ENCODE measurements at regions not wholly inside any gene's neighbourhood (a gene's known extent, or its start where the extent isn't known, plus 50 kb on each side); places are given as distances from the start of the nearest gene placed in this dataset.

- H3K23ac ChIP-seq (ENCODE audit: low read depth, low read length), result no peak overlapping the region
- H3K4me2 ChIP-seq (ENCODE audit: low read depth, low read length), result no peak overlapping the region
- ATAC-seq (ENCODE audit: low read depth) (no peak), DNase-seq (no peak)
- no peak overlapping the region for H3K14ac ChIP-seq (replicated peaks; ENCODE audit: low read depth, low read length)
- H3K4me1 ChIP-seq (ENCODE audit: control insufficient read depth, insufficient read depth, low read length), result no peaks in the 10 kb centered on the region
- H4K5ac ChIP-seq (ENCODE audit: low read depth, low read length), result no peak overlapping the region
- dilution Hi-C loops (cut with HindIII; ENCODE audit: low sequenced_read_pairs, unreplicated experiment), result no loop called here
- H3K27me3 ChIP-seq (ENCODE audit: control insufficient read depth, insufficient read depth, low read length), result no peaks in the 10 kb centered on the region
- H2BK15ac ChIP-seq (ENCODE audit: low read depth, low read length), result no peak overlapping the region
- no peak overlapping the region for H3K9ac ChIP-seq (ENCODE audit: low read depth, low read length)
- H3K27ac ChIP-seq (ENCODE audit: insufficient read depth, low read length), result no peak overlapping the region
- POLR2A ChIA-PET (ENCODE audit: unreplicated experiment), result no interaction called here
- H2BK5ac ChIP-seq (ENCODE audit: low read depth, low read length, poor library complexity, severe bottlenecking), result no peak overlapping the region
- no peak overlapping the region for H2AK9ac ChIP-seq (replicated peaks; ENCODE audit: low read depth, low read length, poor library complexity)
- H3K18ac ChIP-seq (ENCODE audit: low read depth, low read length), result no peak overlapping the region
- H2AK5ac ChIP-seq (ENCODE audit: low read depth, low read length), result no peak overlapping the region
- TF ChIP-seq FOS (IDR thresholded peaks at IDR 0.05; ENCODE audit: low read depth, low read length) (no peak), MAZ (IDR thresholded peaks at IDR 0.05; ENCODE audit: borderline replicate concordance, low read depth, low read length) (no peak), NFE2L2 (IDR thresholded peaks at IDR 0.05; ENCODE audit: low read depth, low read length) (no peak), CTCF (conservative IDR thresholded peaks at IDR 0.05; ENCODE audit: low read depth, low read length) (no peak), RCOR1 (IDR thresholded peaks at IDR 0.05; ENCODE audit: insufficient replicate concordance, low read length) (no peak), MXI1 (IDR thresholded peaks at IDR 0.05; ENCODE audit: borderline replicate concordance, low read depth, low read length) (no peak), BHLHE40 (IDR thresholded peaks at IDR 0.05; ENCODE audit: low read depth, low read length) (no peak), POLR2A (IDR thresholded peaks at IDR 0.05; ENCODE audit: low read depth, low read length) (no peak), SMC3 (IDR thresholded peaks at IDR 0.05; ENCODE audit: low read depth, low read length) (no peak), RFX5 (IDR thresholded peaks at IDR 0.05; ENCODE audit: low read depth, low read length) (no peak), MAFK (IDR thresholded peaks at IDR 0.05; ENCODE audit: low read depth, low read length) (no peak), USF2 (IDR thresholded peaks at IDR 0.05; ENCODE audit: low read depth, low read length) (no peak), CHD1 (IDR thresholded peaks at IDR 0.05; ENCODE audit: low read depth, low read length) (no peak), ELK1 (IDR thresholded peaks at IDR 0.05; ENCODE audit: borderline replicate concordance, low read depth, low read length) (no peak), RAD21 (IDR thresholded peaks at IDR 0.05; ENCODE audit: low read length) (no peak), CEBPB (IDR thresholded peaks at IDR 0.05; ENCODE audit: low read depth, low read length) (no peak)
- no peak overlapping the region for H4K8ac ChIP-seq (ENCODE audit: low read depth in 2 of 2, low read length in 2 of 2)
- in situ Hi-C loops (cut with MboI; ENCODE audit: low sequenced_read_pairs), result no loop called here
- H2BK20ac ChIP-seq (ENCODE audit: low read depth, low read length), result no peak overlapping the region
- no peak overlapping the region for H3K56ac ChIP-seq (ENCODE audit: extremely low read depth, insufficient read depth, low read length)
- no peak overlapping the region for H3K4me3 ChIP-seq (ENCODE audit: insufficient read depth, low read depth, low read length)
- no TSS peak for BruUV-seq (replicated peaks)
- WGBS, 2 experiments (ENCODE audit: extremely low coverage in 2 of 2, insufficient read length in 1 of 2), result no CpG with 5 or more reads among the region's 1 CpG
- H3K36me3 ChIP-seq (ENCODE audit: control insufficient read depth, insufficient read depth, low read length), result no peaks in the 10 kb centered on the region
- H4K91ac ChIP-seq (ENCODE audit: insufficient read depth, low read depth, low read length), result no peak overlapping the region
- H3K4ac ChIP-seq (ENCODE audit: low read depth, low read length), result no peak overlapping the region
- no peaks in the 10 kb centered on the region for H3K9me3 ChIP-seq (ENCODE audit: control insufficient read depth, insufficient read depth, low read length)
- intact Hi-C loops (cut with micrococcal nuclease), result no loop called here
- no peaks in the 10 kb centered on the region for H4K20me1 ChIP-seq (ENCODE audit: insufficient read depth, low read length)
- no peak overlapping the region for H2AFZ ChIP-seq (replicated peaks; ENCODE audit: low read length, poor library complexity)
- CTCF ChIA-PET, result no interaction called here
- no peak overlapping the region for H2BK120ac ChIP-seq (ENCODE audit: low read depth, low read length)
- H3K9me1 ChIP-seq (ENCODE audit: insufficient read depth, low read length), result no peaks in the 10 kb centered on the region
- H3K79me1 ChIP-seq (ENCODE audit: low read depth in 1 of 2, low read length in 2 of 2), result no peaks in the 10 kb centered on the region
Measured at GRCh38 chrX:147763131-147763530, 148.6 kb upstream of the FMR1 start.

Data from IMR-90 (cell line).